IMR-90 (cell line): ENCODE measurements at regions not wholly inside any gene's neighbourhood (a gene's known extent, or its start where the extent isn't known, plus 50 kb on each side); places are given as distances from the start of the nearest gene placed in this dataset.
A peak's percentile ranks its signal among the peaks of the same experiment; 100 is the strongest.

Source experiments
- ATAC-seq: fragments of 200-7000 bp; cut with Tn5 transposase; 2 replicates; pipeline ENCODE4 v1.9.1; 2020; ENCODE audit warnings: low read depth, mild to moderate bottlenecking, moderate library complexity
- BruUV-seq: library from RNA; stranded (reverse); fragments of 400-500 nt; replicated peaks from 2 replicates; lab custom pipeline; 2021; lab: Mats Ljungman, UMichigan
- CTCF ChIA-PET: fragments of 300-600 bp; formaldehyde crosslinking; extraction: SDS; loops from one replicate; lab custom pipeline; 2021; ENCODE audit warnings: antibody characterized with exemption; lab: Yijun Ruan, JAX
- POLR2A ChIA-PET: fragments of 300-600 bp; sonication (Branson Sonifier 250); formaldehyde crosslinking; loops from one replicate; lab custom pipeline; 2022; ENCODE audit warnings: antibody characterized with exemption; ENCODE audit not compliant: unreplicated experiment; lab: Charles Lee
- DNase-seq: peaks from one replicate; pipeline ENCODE4 v3.0.0; 2013
- H2AFZ ChIP-seq: replicated peaks from 2 replicates; pipeline ENCODE3; 2013; ENCODE audit warnings: low read length, mild to moderate bottlenecking; ENCODE audit not compliant: poor library complexity
- H2AK5ac ChIP-seq: 2 replicates; pipeline ENCODE4 v1.6.1; 2013; ENCODE audit warnings: low read depth, low read length, inconsistent platforms
- H2AK9ac ChIP-seq: replicated peaks from 2 replicates; pipeline ENCODE3; 2013; ENCODE audit warnings: mild to moderate bottlenecking, low read depth, low read length, moderate library complexity; ENCODE audit not compliant: poor library complexity
- H2BK120ac ChIP-seq: 2 replicates; pipeline ENCODE4 v1.6.1; 2013; ENCODE audit warnings: low read depth, low read length, inconsistent platforms
- H2BK15ac ChIP-seq: 3 replicates; pipeline ENCODE4 v1.6.1; 2013; ENCODE audit warnings: low read depth, low read length, inconsistent platforms
- H2BK20ac ChIP-seq: 2 replicates; pipeline ENCODE4 v1.6.1; 2013; ENCODE audit warnings: low read depth, mild to moderate bottlenecking, inconsistent platforms, low read length, moderate library complexity
- H2BK5ac ChIP-seq: 2 replicates; pipeline ENCODE4 v1.6.1; 2013; ENCODE audit warnings: mild to moderate bottlenecking, low read depth, low read length, inconsistent platforms; ENCODE audit not compliant: poor library complexity, severe bottlenecking
- H3K14ac ChIP-seq: replicated peaks from 2 replicates; pipeline ENCODE4 v1.6.1; 2013; ENCODE audit warnings: low read depth, low read length, inconsistent platforms
- H3K18ac ChIP-seq: 2 replicates; pipeline ENCODE4 v1.6.1; 2013; ENCODE audit warnings: low read depth, low read length, control low read depth
- H3K23ac ChIP-seq: 2 replicates; pipeline ENCODE4 v1.6.1; 2013; ENCODE audit warnings: low read depth, low read length, inconsistent platforms
- H3K27ac ChIP-seq: 2 replicates; pipeline ENCODE4 v1.5.1; 2013; ENCODE audit warnings: mild to moderate bottlenecking, control low read depth, low read length; ENCODE audit not compliant: insufficient read depth
- H3K27me3 ChIP-seq: 2 replicates; pipeline ENCODE4 v1.6.1; 2013; ENCODE audit warnings: low read length; ENCODE audit not compliant: control insufficient read depth, insufficient read depth
- H3K36me3 ChIP-seq: 2 replicates; pipeline ENCODE4 v1.6.1; 2013; ENCODE audit warnings: low read length, mixed read lengths; ENCODE audit not compliant: control insufficient read depth, insufficient read depth
- H3K4ac ChIP-seq: 2 replicates; pipeline ENCODE4 v1.6.1; 2013; ENCODE audit warnings: low read depth, low read length, inconsistent platforms
- H3K4me1 ChIP-seq: 2 replicates; pipeline ENCODE4 v1.6.1; 2013; ENCODE audit warnings: low read length, mixed read lengths; ENCODE audit not compliant: control insufficient read depth, insufficient read depth
- H3K4me2 ChIP-seq: 2 replicates; pipeline ENCODE4 v1.6.1; 2013; ENCODE audit warnings: low read depth, mild to moderate bottlenecking, control low read depth, low read length, moderate library complexity
- H3K4me3 ChIP-seq: 2 replicates; pipeline ENCODE4 v1.5.1; 2013; ENCODE audit warnings: low read depth, mild to moderate bottlenecking, control low read depth, low read length, moderate library complexity; ENCODE audit not compliant: insufficient read depth
- H3K56ac ChIP-seq: 2 replicates; pipeline ENCODE4 v1.6.1; 2013; ENCODE audit warnings: low read length, inconsistent platforms; ENCODE audit not compliant: insufficient read depth; ENCODE audit errors: extremely low read depth
- H3K79me1 ChIP-seq, 2 experiments: 2 replicates each; pipeline ENCODE4 v1.6.1; 2013; ENCODE audit warnings: low read length in 2 of 2, inconsistent platforms in 1 of 2, low read depth in 1 of 2
- H3K9ac ChIP-seq: 2 replicates; pipeline ENCODE4 v1.6.1; 2013; ENCODE audit warnings: low read depth, low read length, control low read depth
- H3K9me1 ChIP-seq: 2 replicates; pipeline ENCODE4 v1.6.1; 2013; ENCODE audit warnings: low read length, inconsistent platforms; ENCODE audit not compliant: insufficient read depth
- H3K9me3 ChIP-seq: 2 replicates; pipeline ENCODE4 v1.6.1; 2013; ENCODE audit warnings: low read length; ENCODE audit not compliant: control insufficient read depth, insufficient read depth
- H4K20me1 ChIP-seq: 2 replicates; pipeline ENCODE4 v1.6.1; 2013; ENCODE audit warnings: low read length, inconsistent platforms; ENCODE audit not compliant: insufficient read depth
- H4K5ac ChIP-seq: 2 replicates; pipeline ENCODE4 v1.6.1; 2013; ENCODE audit warnings: mild to moderate bottlenecking, low read depth, low read length, control low read depth
- H4K8ac ChIP-seq, 2 experiments: 2 replicates each; pipeline ENCODE4 v1.6.1; 2013; ENCODE audit warnings: low read depth in 2 of 2, low read length in 2 of 2, control low read depth in 1 of 2, inconsistent platforms in 1 of 2
- H4K91ac ChIP-seq: 2 replicates; pipeline ENCODE4 v1.6.1; 2013; ENCODE audit warnings: low read depth, low read length, inconsistent platforms; ENCODE audit not compliant: insufficient read depth
- BHLHE40 ChIP-seq: fragments of 150-350 bp; IDR thresholded peaks from 2 replicates; pipeline ENCODE4 v1.6.1; 2016; ENCODE audit warnings: mild to moderate bottlenecking, low read depth, low read length
- NFE2L2 ChIP-seq: fragments of 150-350 bp; IDR thresholded peaks from 2 replicates; pipeline ENCODE4 v1.6.1; 2016; ENCODE audit warnings: low read depth, mild to moderate bottlenecking, low read length
- POLR2A ChIP-seq: IDR thresholded peaks from 2 replicates; pipeline ENCODE4 v1.6.1; 2012; ENCODE audit warnings: mild to moderate bottlenecking, low read depth, low read length
- RAD21 ChIP-seq: IDR thresholded peaks from 2 replicates; pipeline ENCODE4 v1.6.1; 2012; ENCODE audit warnings: low read length, improper control_type of control experiment
- RFX5 ChIP-seq: IDR thresholded peaks from 2 replicates; pipeline ENCODE4 v1.8.0; 2012; ENCODE audit warnings: low read depth, mild to moderate bottlenecking, low read length, moderate library complexity
- SMC3 ChIP-seq: fragments of 150-350 bp; IDR thresholded peaks from 2 replicates; pipeline ENCODE4 v1.6.1; 2016; ENCODE audit warnings: low read depth, mild to moderate bottlenecking, antibody characterized with exemption, low read length, moderate library complexity
- USF2 ChIP-seq: fragments of 150-350 bp; IDR thresholded peaks from 2 replicates; pipeline ENCODE4 v1.6.1; 2017; ENCODE audit warnings: mild to moderate bottlenecking, antibody characterized with exemption, low read length, low read depth
- WGBS, 2 experiments: methylation state at CpG; one replicate each; pipeline versions ENCODE4 v1.1.5 to v1.1.7; 2013; ENCODE audit warnings: missing lambda C conversion rate in 2 of 2; ENCODE audit not compliant: insufficient read length in 1 of 2; ENCODE audit errors: extremely low coverage in 2 of 2; 5-methylcytosine and 5-hydroxymethylcytosine counted together
- dilution Hi-C: fragments of 300-500 bp; cut with HindIII; formaldehyde crosslinking; loops from one replicate; pipeline ENCODE4 v1.14.3; 2018; ENCODE audit warnings: low sequenced_read_pairs; ENCODE audit not compliant: unreplicated experiment
- in situ Hi-C: fragments of 300-500 bp; cut with MboI; formaldehyde crosslinking; loops from 3 replicates; pipeline ENCODE4 v1.14.3; 2019; ENCODE audit warnings: low sequenced_read_pairs, inconsistent platforms, mixed read lengths
- intact Hi-C: fragments of 100-400 bp; cut with micrococcal nuclease; formaldehyde crosslinking; loops from 2 replicates; pipeline ENCODE4 v1.10.0; 2022
- TF ChIP-seq, protein P1 (sequence below): conservative IDR thresholded peaks from 2 replicates; pipeline ENCODE4 v1.5.1; 2012; ENCODE audit warnings: mild to moderate bottlenecking, low read depth, low read length, improper control_type of control experiment

GRCh38 chr21:17045214-17045853, 467.5 kb upstream of the CXADR start:
- Histone ChIP-seq H2BK120ac (no peak overlapping the region), H2BK20ac (no peak overlapping the region), H3K4me1 (no peaks in the 10 kb centered on the region; the same call in 1 of the 2 replicates), H4K5ac (no peak overlapping the region), H2AK5ac (no peak overlapping the region), H3K79me1 (no peaks in the 10 kb centered on the region), H3K27me3 (no peaks in the 10 kb centered on the region), H2AK9ac (no peak overlapping the region), H3K4me2 (no peak overlapping the region), H3K36me3 (no peaks in the 10 kb centered on the region), H3K9me3 (no peaks in the 10 kb centered on the region), H4K91ac (no peak overlapping the region), H3K18ac (no peak overlapping the region), H2BK15ac (no peak overlapping the region), H3K23ac (no peak overlapping the region), H3K4ac (no peak overlapping the region), H4K20me1 (no peaks in the 10 kb centered on the region), H2AFZ (no peak overlapping the region), H3K9ac (no peak overlapping the region), H3K27ac (no peak overlapping the region), H3K14ac (no peak overlapping the region), H4K8ac (no peak overlapping the region), H3K4me3 (no peak overlapping the region), H2BK5ac (no peak overlapping the region), H3K56ac (no peak overlapping the region), H3K9me1 (no peaks in the 10 kb centered on the region)
- peak; percentile 84 for ATAC-seq
- WGBS, 2 experiments = 33% methylated on average over 1 of the region's 1 CpG; no CpG with 5 or more reads in 1 of the 2 experiments
- ChIA-PET CTCF (interaction anchor here (0.6 kb wide), 1 partner anchor 321 kb away, joined by 3 read pairs; no protein-coding TSS in a partner anchor), POLR2A (no interaction called here)
- TF ChIP-seq SMC3 (0 out of 2 replicates have a peak, but pooled peaks have one; percentile 41), RFX5 (no peak), USF2 (no peak), NFE2L2 (no peak), BHLHE40 (no peak), RAD21 (peak; percentile 36; the same call in 1 of the 2 replicates), POLR2A (no peak)
- TF ChIP-seq, protein P1, sequence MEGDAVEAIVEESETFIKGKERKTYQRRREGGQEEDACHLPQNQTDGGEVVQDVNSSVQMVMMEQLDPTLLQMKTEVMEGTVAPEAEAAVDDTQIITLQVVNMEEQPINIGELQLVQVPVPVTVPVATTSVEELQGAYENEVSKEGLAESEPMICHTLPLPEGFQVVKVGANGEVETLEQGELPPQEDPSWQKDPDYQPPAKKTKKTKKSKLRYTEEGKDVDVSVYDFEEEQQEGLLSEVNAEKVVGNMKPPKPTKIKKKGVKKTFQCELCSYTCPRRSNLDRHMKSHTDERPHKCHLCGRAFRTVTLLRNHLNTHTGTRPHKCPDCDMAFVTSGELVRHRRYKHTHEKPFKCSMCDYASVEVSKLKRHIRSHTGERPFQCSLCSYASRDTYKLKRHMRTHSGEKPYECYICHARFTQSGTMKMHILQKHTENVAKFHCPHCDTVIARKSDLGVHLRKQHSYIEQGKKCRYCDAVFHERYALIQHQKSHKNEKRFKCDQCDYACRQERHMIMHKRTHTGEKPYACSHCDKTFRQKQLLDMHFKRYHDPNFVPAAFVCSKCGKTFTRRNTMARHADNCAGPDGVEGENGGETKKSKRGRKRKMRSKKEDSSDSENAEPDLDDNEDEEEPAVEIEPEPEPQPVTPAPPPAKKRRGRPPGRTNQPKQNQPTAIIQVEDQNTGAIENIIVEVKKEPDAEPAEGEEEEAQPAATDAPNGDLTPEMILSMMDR = peak; percentile 47
- no TSS peak for BruUV-seq
- in situ Hi-C loops = no loop called here
- intact Hi-C loops = loop anchor here (2.0 to 10.0 kb wide), 4 partner anchors 103 to 711 kb away; no protein-coding TSS in a partner anchor
- dilution Hi-C loops = no loop called here
- DNase-seq = peak; percentile 15
